HL-60 (cell line): ENCODE measurements at regions not wholly inside any gene's neighbourhood (a gene's known extent, or its start where the extent isn't known, plus 50 kb on each side); places are given as distances from the start of the nearest gene placed in this dataset.

ENCODE experiments used
- DNase-seq, 2 experiments: peaks; one replicate each; pipeline ENCODE4 v3.0.0-alpha.2; 2010 to 2020; ENCODE audit warnings: low read depth in 1 of 2, low spot score in 1 of 2
- H3K27ac ChIP-seq: fragments of 250-450 bp; sonication (Bioruptor Pico); replicated peaks from 2 replicates; pipeline ENCODE4 v1.5.1; 2020; ENCODE audit warnings: mild to moderate bottlenecking, moderate library complexity
- H3K27me3 ChIP-seq: fragments of 250-450 bp; sonication (Bioruptor Pico); 2 replicates; pipeline ENCODE4 v1.5.1; 2021; ENCODE audit warnings: mild to moderate bottlenecking, moderate library complexity; ENCODE audit not compliant: insufficient read depth, poor library complexity, severe bottlenecking
- H3K4me3 ChIP-seq: replicated peaks from 2 replicates; pipeline ENCODE4 v1.5.1; 2011; ENCODE audit warnings: mild to moderate bottlenecking, control low read depth, low read length; ENCODE audit not compliant: insufficient read depth
- GABPA ChIP-seq: IDR thresholded peaks from 2 replicates; pipeline ENCODE4 v1.6.1; 2012; ENCODE audit warnings: low read depth
- POLR2AphosphoS5 ChIP-seq: IDR thresholded peaks from 2 replicates; pipeline ENCODE4 v1.6.1; 2012; ENCODE audit warnings: low read depth
- SPI1 ChIP-seq: IDR thresholded peaks from 2 replicates; pipeline ENCODE4 v1.6.1; 2012; ENCODE audit warnings: low read depth, mild to moderate bottlenecking, borderline replicate concordance
- TF ChIP-seq, protein P1 (sequence below): IDR thresholded peaks from 2 replicates; pipeline ENCODE4 v1.6.1; 2012; ENCODE audit warnings: low read depth; ENCODE audit not compliant: insufficient replicate concordance
- TF ChIP-seq, protein P2 (sequence below): IDR thresholded peaks from one replicate; pipeline ENCODE4 v1.5.1; 2011; ENCODE audit warnings: low read length, control low read depth, inconsistent platforms; ENCODE audit not compliant: insufficient read depth

DNA sequence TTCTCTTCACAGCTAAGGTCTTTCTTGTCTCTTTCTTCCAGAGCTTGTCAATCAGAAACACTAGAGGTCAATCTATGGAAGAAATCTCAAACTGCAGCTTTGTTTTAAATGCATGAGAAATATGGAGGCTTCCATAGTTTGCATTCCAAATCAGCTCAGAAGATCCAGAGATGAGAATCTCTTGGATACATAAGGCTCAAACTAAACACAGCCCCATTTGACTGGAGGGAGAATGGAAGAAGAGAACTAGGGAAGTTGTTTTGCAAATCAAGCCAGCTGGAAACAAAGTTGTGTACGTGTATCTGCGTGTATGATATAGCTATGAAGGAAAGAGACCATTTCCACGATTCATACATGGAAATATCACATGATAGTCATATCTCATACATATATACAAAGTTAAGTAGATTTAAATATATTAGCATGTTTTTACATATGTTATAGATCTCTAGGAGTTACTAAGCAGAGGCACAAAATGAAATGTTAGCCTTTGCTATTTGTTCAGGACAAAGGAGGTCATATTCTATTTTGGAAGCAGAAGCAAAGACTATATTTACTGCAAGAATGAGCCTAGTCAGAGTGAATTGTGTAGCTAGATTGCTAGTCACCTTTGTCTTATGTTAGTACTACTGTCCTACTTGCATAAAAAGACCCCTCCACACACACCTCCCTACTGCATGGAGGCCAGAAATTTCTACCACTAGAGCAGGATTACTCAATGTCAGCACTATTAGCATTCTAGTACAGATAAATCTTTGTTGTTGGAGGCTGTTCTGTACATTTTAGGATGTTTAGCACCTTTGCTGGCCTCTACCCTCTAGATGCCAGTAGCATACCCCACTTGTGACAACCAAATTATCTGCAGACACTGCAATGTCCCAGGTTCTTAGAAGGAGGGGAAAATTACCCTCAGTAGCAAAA, 303.5 kb upstream of the CHAC2 start:
- no peak overlapping the region for H3K4me3 ChIP-seq

DNA sequence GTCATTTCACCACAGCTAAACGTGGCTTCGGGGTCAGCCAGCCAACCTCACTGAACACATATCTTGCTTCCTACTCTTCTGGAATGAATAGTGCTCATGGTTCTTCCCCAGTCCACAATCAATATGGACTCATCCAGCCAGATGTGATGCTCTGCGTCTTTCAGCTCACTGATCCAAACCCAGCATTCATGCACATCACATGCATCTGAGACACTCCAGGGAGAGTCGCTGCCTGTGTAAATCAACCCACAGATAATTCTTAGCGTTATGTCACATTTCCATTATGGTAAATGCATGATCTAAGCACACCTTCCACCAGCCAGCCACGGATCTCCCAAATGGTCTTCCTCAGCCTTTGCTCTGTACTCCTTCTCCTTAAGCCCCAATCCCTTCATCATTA, 306.7 kb upstream of the CHAC2 start:
- DNase-seq, result no peak
- no peak overlapping the region for H3K4me3 ChIP-seq
- TF ChIP-seq SPI1, result no peak
- TF ChIP-seq, protein P1, sequence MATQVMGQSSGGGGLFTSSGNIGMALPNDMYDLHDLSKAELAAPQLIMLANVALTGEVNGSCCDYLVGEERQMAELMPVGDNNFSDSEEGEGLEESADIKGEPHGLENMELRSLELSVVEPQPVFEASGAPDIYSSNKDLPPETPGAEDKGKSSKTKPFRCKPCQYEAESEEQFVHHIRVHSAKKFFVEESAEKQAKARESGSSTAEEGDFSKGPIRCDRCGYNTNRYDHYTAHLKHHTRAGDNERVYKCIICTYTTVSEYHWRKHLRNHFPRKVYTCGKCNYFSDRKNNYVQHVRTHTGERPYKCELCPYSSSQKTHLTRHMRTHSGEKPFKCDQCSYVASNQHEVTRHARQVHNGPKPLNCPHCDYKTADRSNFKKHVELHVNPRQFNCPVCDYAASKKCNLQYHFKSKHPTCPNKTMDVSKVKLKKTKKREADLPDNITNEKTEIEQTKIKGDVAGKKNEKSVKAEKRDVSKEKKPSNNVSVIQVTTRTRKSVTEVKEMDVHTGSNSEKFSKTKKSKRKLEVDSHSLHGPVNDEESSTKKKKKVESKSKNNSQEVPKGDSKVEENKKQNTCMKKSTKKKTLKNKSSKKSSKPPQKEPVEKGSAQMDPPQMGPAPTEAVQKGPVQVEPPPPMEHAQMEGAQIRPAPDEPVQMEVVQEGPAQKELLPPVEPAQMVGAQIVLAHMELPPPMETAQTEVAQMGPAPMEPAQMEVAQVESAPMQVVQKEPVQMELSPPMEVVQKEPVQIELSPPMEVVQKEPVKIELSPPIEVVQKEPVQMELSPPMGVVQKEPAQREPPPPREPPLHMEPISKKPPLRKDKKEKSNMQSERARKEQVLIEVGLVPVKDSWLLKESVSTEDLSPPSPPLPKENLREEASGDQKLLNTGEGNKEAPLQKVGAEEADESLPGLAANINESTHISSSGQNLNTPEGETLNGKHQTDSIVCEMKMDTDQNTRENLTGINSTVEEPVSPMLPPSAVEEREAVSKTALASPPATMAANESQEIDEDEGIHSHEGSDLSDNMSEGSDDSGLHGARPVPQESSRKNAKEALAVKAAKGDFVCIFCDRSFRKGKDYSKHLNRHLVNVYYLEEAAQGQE, result no peak
- no peak for TF ChIP-seq GABPA
- TF ChIP-seq, protein P2, sequence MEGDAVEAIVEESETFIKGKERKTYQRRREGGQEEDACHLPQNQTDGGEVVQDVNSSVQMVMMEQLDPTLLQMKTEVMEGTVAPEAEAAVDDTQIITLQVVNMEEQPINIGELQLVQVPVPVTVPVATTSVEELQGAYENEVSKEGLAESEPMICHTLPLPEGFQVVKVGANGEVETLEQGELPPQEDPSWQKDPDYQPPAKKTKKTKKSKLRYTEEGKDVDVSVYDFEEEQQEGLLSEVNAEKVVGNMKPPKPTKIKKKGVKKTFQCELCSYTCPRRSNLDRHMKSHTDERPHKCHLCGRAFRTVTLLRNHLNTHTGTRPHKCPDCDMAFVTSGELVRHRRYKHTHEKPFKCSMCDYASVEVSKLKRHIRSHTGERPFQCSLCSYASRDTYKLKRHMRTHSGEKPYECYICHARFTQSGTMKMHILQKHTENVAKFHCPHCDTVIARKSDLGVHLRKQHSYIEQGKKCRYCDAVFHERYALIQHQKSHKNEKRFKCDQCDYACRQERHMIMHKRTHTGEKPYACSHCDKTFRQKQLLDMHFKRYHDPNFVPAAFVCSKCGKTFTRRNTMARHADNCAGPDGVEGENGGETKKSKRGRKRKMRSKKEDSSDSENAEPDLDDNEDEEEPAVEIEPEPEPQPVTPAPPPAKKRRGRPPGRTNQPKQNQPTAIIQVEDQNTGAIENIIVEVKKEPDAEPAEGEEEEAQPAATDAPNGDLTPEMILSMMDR, result no peak
- TF ChIP-seq POLR2AphosphoS5, result no peak
- no peaks in the 10 kb centered on the region for H3K27me3 ChIP-seq
- H3K27ac ChIP-seq, result no peak overlapping the region

More for the DNA sequence above, 303.5 kb upstream of the CHAC2 start:
- TF ChIP-seq, protein P1, result no peak
- TF ChIP-seq GABPA (no peak), SPI1 (no peak), POLR2AphosphoS5 (no peak)
- TF ChIP-seq, protein P2, result no peak
- DNase-seq, result no peak
- Histone ChIP-seq H3K27ac (no peak overlapping the region), H3K27me3 (no peaks in the 10 kb centered on the region)

DNA sequence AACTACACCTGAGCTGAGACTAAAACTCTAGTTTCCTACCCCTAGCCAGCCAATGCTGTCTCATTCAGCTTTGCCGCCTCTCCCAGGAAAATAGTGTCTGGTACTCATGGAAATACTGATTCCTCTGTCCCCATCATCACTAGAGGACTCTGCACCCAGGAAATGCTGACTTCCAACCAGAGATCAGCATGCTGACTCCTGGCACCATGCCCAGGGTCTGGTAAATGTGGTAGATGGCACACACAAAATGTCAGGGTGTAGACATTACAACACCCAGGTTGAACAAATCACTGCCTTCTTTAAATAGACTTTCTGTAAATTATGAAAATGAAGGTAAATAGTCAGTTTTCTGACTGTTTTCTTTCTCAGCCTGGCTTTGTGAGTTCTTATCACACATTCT, 307.3 kb upstream of the CHAC2 start:
- no peak overlapping the region for H3K27ac ChIP-seq
- H3K27me3 ChIP-seq, result no peaks in the 10 kb centered on the region
- no peak for DNase-seq
- no peak overlapping the region for H3K4me3 ChIP-seq
- TF ChIP-seq POLR2AphosphoS5, result no peak
- TF ChIP-seq, protein P1, result no peak
- no peak for TF ChIP-seq GABPA
- no peak for TF ChIP-seq SPI1
- TF ChIP-seq, protein P2, result no peak
